ENCODE measurements at regions not wholly inside any gene's neighbourhood (a gene's known extent, or its start where the extent isn't known, plus 50 kb on each side); places are given as distances from the start of the nearest gene placed in this dataset.
"Not testable (repeated sequence)": the region's sequence is repeated elsewhere in the genome, so short reads cannot be mapped to it uniquely, and the experiment has no call there.

- not testable (repeated sequence) for TF ChIP-seq POLR2A, CTCF (IDR thresholded peaks at IDR 0.05)
Observed at GRCh38 chr12:34109909-34110531, 87.7 kb downstream of the ALG10 start.

Measured in testis (tissue), 2 donors.